GM18868 (cell line): ENCODE measurements at regions not wholly inside any gene's neighbourhood (a gene's known extent, or its start where the extent isn't known, plus 50 kb on each side); places are given as distances from the start of the nearest gene placed in this dataset.

Source experiments
- ATAC-seq: cut with Tn5 transposase; IDR thresholded peaks from one replicate; pipeline ENCODE4 v1.9.1; 2021; ENCODE audit warnings: mild to moderate bottlenecking, moderate library complexity; ENCODE audit not compliant: unreplicated experiment

- no peak for ATAC-seq
Measured at GRCh38 chr22:48586799-48587185, 1240.9 kb downstream of the BRD1 start.

- ATAC-seq, result no peak
Measured at GRCh38 chr22:48585916-48586798, 1241.5 kb downstream of the BRD1 start.

DNA sequence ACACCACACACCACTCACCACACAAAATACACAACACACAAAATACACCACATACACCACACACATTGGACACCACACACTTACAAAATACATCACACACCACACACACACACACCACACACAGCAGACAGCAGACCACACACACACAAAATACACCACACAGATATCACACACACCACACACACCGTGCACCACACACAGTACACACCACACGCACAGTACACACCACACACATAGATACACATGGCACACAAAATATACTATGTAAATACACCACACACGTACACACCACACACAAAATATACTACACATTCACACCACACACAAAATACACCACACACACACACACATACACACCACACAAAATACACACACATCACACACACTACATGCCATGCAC lies 1243.5 kb downstream of the BRD1 start:
- no peak for ATAC-seq

GRCh38 chr22:48581796-48582469 lies 1245.7 kb downstream of the BRD1 start:
- ATAC-seq, result no peak

GRCh38 chr22:48581205-48581766 lies 1246.4 kb downstream of the BRD1 start:
- no peak for ATAC-seq

DNA sequence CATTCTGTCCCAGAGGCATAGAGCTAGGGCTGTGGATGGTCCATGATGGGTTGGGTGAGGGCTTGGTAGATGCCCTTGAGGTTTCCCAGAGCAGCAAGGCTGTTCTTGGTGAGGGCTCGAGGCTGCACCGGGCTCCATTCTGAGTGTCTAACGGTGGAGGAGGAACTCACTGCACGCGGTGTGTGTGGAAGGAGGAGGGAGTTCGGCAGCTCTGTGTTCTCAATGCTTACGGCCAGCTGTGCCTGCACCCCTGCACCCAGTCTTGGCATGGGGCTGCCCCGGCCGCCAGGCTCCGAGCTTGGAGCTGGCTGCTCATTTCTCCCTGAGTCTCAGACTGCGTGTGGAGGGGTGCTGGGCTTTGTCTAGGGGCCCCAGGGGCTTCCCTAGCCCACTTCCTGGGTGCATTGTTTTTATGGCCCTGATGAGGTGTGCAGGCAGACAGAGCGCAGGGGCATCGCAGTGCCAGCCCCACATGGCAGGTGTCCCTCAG lies 1247.1 kb downstream of the BRD1 start:
- ATAC-seq, result no peak

GRCh38 chr22:48579928-48580309 lies 1247.8 kb downstream of the BRD1 start:
- no peak for ATAC-seq

DNA sequence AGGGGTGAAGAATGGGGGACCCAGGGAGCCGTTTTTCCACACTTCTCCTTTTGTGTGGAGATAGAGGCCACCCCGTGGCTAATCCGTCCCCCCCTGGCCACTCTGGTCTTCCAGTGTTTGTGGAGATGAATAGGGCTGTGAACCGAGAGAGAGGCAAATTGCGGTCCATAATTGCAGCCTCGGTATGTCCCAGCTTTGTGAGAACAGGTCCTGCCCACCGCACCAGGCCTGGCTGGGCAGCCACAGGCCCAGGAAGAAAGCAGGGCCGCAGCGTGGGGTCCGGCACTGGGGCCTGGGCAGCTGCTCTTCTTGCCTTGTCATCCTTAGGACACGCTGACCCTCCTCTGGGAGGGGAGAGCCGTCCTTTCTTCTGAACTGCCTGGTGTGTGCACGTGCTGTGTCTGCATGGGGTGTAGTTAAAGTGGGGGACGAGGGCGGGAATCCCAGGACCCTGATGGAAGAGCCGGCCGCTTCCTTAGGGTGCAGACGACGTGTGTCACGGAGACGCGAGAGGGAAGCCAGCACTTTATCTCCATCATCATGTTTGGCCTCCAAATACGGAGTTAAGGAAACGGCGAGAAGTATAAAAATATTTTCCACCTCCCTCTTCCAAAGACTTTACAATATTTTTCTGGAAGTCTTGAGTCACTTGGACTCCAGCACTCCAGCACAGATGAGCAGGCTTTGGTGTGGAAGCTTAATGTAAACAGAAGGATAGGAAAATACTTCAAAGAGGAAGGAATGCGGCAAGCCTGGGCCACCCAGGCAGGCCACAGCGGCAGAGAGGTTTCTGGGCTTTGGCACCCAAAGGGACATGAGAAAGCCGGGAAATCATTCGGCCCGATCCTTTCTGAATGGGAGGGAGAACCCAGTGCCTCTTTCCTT lies 1248.4 kb downstream of the BRD1 start:
- ATAC-seq, result no peak

DNA sequence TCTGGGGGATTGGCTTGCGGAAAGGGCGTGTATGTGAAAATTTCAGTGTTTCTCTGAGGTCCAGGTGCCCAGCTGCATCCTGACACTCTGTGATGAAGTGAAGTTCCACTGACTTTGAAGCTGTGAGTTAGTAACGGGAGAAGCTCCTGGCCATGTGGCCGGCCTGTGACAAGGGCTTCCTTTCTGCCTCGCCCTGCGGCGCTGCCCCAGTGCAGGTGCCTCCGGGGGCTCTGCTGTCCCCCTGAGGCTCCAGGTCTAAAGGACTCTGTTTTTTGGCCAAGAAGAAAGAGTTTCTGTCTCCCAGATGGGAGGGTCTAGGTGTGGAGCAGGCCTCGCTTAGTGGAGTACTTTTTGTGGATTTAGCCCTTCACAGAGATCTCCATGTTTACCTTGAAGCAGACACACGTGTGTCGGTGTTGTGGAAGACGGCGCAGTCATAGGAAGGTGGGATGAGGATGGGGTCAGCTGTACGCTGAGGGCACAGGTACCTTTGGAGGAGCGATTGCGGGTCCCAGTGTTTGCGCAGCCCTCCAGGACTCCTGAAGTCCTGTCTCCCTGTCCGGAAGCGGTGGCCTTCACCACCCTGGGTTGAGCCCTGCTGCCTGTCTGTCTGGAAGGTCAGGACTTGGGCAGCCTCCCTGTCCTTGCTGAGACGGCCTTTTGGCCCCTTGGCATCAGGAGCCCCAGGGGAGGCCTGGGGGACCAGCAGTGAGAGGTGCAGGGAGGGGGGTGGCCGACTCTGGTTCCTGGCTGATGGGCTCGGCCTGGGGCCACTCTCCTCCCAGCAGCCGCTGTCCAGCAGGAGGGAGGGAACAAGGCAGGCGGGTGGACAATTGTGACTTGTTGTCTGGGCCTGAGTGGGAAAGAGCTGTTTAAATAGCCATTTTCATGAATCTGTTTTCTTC lies 1249.3 kb downstream of the BRD1 start:
- ATAC-seq, result no peak

- no peak for ATAC-seq
Measured at GRCh38 chr22:48577691-48578090, 1250.0 kb downstream of the BRD1 start.

DNA sequence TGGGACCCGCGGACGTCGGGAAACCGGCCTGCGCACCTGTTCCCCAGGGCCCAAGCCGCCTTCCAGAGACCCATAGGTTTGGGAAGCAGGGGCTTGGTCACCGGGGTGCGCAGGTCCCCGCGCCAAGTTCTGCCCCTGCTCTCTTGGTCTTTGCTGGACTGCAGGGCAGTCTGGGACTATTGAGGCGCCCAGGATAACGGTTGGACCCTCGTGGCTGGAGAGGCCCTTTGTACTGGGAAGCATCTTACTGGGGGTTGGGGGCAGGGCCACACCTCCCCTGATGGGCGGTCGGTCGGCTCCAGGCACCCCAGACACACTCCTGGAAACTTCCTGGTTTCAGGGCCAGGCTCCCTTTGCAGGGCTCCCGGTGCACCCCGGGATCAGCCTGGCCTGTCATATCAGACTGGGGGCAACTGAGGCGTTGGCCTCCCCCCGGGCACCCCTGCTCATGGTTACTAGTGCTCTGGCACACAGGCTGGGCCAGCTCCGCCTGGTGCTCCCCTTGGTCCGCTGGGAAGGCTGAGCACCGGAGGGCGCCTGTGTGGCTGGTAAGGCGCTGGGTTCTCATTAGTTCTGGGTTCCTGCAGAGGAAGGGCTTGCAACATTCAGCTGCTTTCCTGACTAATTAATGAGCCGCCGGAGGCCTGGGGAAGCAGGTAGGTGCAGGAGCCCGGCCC lies 1250.5 kb downstream of the BRD1 start:
- no peak for ATAC-seq

- no peak for ATAC-seq
Measured at GRCh38 chr22:48576333-48577013, 1251.2 kb downstream of the BRD1 start.

DNA sequence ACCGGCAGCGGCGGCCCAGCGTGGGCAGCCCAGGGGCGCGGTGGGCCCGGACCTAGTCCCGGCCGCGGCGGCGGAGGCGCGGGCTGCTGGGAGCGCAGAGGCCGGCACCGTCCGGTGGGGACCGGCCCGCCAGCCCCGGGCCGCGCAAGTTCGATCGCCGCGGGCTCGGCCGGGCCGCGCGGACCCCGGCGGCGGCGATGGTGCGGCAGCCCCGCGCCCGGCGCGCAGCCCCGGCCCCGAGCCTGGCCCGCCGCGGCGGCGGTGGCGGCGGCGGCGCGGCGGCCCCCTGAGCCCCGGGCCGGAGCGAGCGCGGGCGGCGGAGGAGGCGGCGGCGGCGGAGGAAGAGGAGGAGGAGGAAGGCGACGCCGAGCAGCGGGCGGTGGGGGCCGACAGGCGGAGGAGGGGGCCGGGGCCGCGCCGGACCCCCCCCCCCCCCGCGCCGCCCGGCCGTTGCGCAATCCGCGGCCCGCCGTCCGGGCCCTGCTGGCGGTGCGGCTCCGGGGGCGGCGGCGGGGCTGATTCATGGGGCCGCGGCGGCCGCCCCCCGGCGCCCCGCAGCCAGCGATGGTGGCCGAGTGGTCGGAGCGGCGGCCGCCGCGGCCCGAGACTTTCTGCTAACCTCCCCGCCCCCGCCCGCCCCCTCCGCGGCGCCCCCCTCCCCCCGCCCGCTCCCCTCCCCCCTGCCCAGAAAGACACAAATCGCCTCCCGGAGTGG lies 1251.9 kb downstream of the BRD1 start:
- no peak for ATAC-seq

- no peak for ATAC-seq
Measured at GRCh38 chr22:48574776-48575617, 1252.7 kb downstream of the BRD1 start.

DNA sequence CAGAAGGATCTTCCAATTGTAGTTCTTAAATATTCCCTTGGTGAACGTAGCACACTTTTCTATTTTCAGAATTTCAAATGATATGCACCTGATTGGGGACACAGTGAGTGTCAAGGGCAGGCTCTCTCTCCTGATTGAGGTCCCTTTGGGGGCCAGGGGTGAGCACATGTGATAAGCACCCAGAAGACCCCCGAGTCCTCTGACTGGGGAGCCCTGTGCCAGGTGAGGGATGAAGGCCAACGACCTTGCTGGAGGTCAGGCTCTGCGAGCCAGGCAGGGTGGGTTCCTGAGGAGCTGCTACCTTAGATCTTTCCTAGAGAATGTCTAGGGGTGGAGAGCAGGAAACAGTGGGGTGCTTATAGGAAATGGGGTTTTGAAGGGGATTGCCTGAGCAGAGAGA lies 1253.9 kb downstream of the BRD1 start:
- ATAC-seq, result no peak

GRCh38 chr22:48572951-48573350 lies 1254.7 kb downstream of the BRD1 start:
- ATAC-seq, result no peak

DNA sequence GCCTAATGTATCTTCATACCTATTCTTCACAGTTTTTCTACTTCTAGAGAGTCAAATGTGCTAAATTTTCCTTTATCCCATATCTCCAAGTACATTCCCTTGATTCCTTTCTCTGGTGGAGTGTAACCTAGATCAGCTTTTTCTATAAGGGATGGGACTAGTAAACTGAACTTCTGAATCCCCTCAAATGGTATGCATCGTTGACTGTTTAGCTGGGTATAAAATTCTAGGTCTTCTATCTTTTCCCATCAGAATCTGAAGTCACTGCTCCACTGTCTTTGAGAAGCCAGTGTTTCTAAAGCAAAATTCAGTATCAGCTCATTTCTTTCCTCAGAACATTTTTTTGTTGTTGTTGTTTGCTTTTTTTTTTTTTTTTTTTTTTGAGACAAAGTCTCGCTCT lies 1256.8 kb downstream of the BRD1 start:
- ATAC-seq, result no peak
